ENCODE measurements at regions not wholly inside any gene's neighbourhood (a gene's known extent, or its start where the extent isn't known, plus 50 kb on each side); places are given as distances from the start of the nearest gene placed in this dataset.

DNA sequence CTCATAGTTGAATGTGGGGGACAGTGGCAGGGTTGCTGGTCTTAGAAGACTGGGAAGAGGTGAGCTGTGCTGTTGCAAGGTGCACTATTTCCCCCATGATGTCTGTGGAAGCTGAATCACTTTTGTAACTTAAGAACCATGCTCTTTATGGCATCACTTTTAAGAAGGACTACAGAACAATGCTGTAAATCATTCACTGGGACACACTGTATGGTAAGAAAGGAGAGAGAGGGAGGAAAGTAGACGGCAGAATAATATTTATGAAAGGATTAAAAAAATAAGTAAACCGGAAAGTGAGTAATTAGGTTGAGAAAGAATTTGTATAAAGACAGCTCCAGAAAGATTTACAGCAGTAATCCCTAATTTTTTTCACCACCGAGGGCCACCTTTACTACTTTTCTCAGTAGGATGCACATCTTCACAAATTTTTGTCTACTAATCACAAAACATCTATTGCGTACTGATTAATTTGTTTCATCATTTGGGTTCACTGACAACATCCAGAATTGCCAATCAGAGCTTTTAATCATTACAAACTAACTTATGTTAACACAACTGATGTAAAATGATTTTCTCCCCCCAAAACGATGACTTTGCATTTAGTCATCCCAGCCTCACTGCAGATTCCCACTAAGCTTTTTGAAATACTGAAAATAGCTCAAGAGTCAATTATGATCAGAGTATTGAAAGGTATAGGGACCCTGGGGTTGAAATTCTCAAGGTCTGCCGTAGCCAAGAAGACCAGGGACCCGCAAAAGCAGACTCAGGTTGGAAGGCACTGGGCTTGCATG is 560.7 kb upstream of the NOX3 start:
- no peak for DNase-seq (ENCODE audit: extremely low read depth, low read depth)
- no peak overlapping the region for H3K4me3 ChIP-seq (replicated peaks; ENCODE audit: low read depth, low read length)
- no peak for TF ChIP-seq CTCF (IDR thresholded peaks at IDR 0.05; ENCODE audit: low read depth, low read length, missing control alignments)

GRCh38 chr6:156013155-156013554 is 557.5 kb upstream of the NOX3 start:
- TF ChIP-seq CTCF (IDR thresholded peaks at IDR 0.05; ENCODE audit: low read depth, low read length, missing control alignments): no peak
- no peak overlapping the region for H3K4me3 ChIP-seq (replicated peaks; ENCODE audit: low read depth, low read length)
- no peak for DNase-seq (ENCODE audit: extremely low read depth, low read depth)

DNA sequence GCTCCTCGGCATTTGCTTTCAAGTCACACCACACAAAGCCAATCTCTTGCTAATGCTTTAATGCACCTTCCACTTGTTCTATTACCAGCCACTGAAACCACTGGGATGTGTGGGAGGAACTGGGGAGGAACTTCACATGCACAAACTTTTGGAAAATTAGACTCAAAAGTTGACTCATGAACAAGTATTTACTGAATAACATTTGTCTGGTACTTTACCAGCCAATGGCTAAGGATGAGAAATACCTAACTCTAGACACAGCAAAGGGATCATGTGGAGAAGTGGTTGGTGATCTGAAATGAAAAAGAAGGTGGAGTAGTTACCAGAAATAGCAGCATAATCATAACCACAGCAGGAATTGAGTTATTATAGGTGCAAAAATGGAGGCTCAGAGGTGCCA is 554.0 kb upstream of the NOX3 start:
- no peak overlapping the region for H3K4me3 ChIP-seq (replicated peaks; ENCODE audit: low read depth, low read length)
- no peak for TF ChIP-seq CTCF (IDR thresholded peaks at IDR 0.05; ENCODE audit: low read depth, low read length, missing control alignments)
- no peak for DNase-seq (ENCODE audit: extremely low read depth, low read depth)

DNA sequence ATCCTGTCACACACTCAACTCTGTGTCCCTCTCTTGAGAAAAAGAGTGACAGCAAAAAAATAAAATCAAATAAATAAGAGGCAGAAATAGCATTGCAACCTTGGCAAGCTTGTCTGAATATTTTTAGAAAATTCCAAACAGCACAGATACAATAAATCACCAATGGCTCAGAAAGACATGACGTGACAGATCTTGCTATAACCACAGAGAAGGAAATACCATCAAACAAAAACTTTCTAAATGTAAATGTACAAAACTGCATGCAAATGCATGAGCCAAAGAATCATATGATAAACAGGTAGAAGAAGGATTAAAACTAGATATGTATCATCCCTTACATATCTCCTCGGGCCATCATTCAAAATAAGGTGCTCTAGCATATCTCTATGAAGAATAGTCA is 549.2 kb upstream of the NOX3 start:
- no peak overlapping the region for H3K4me3 ChIP-seq (replicated peaks; ENCODE audit: low read depth, low read length)
- TF ChIP-seq CTCF (IDR thresholded peaks at IDR 0.05; ENCODE audit: low read depth, low read length, missing control alignments): no peak
- DNase-seq (ENCODE audit: extremely low read depth, low read depth): no peak

DNA sequence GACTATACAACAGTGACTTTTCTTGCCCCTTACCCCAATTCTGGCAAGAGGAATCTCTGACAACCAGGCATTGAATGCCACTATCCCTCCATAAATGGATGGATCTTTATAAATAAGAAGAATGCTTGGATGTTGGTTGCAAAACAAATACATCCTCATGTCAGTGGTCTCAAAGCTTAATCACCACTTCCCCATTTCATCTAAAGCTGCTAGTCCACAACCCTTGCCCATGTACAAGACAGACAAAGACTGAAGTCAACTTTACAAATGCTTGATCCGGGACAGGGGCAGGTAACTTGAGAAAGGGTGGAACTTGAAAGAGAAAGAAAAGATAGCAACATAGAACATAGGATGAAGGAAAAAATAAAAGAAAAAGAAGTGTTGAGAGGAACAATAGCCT is 540.5 kb upstream of the NOX3 start:
- no peak for TF ChIP-seq CTCF (IDR thresholded peaks at IDR 0.05; ENCODE audit: low read depth, low read length, missing control alignments)
- no peak overlapping the region for H3K4me3 ChIP-seq (replicated peaks; ENCODE audit: low read depth, low read length)
- DNase-seq (ENCODE audit: extremely low read depth, low read depth): no peak

DNA sequence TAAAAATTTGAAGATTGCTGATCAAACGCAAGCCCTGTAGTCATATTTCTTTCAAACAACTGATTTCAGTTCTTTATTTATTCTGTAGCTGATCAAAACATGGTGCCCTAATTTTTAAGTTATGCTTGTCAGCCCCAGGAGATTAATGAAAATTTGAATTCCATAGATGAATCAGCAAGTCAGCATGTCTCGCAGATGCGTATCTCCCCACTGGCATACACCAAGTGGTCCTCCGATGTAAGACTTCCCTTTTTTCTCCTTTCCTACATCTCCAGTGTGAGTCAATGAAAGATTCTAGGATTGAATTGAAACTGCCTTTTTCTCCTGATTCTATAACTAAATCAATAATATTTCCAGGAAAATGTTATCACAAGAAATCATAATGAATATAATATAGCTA is 539.6 kb upstream of the NOX3 start:
- no peak for TF ChIP-seq CTCF (IDR thresholded peaks at IDR 0.05; ENCODE audit: low read depth, low read length, missing control alignments)
- no peak for DNase-seq (ENCODE audit: extremely low read depth, low read depth)

DNA sequence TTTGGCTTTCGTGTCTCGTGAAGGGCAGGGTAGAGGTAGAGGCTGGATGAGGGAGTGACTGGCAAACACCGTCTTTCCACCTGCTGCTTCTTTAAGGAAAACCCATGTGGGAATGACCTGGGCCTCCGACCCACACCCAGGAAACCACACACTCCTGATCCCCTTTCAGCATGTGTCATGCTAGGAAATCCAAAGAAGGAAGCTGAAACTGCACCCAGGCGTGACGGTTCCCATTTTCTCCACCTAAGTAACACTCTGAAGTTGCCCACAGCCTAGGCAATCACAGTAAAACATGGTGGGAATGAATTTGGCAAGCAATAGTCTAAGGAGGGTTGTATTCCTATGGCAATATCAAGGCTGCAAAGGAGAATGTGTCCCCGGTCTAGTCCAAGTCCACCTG is 538.4 kb upstream of the NOX3 start:
- no peak for DNase-seq (ENCODE audit: extremely low read depth, low read depth)
- H3K4me3 ChIP-seq (replicated peaks; ENCODE audit: low read depth, low read length): no peak overlapping the region
- no peak for TF ChIP-seq CTCF (IDR thresholded peaks at IDR 0.05; ENCODE audit: low read depth, low read length, missing control alignments)

More for the DNA sequence above, 539.6 kb upstream of the NOX3 start:
- H3K4me3 ChIP-seq (replicated peaks; ENCODE audit: low read depth, low read length): no peak overlapping the region
